Hematopoietic multipotent progenitor cell (in vitro differentiated cells): ENCODE measurements at regions not wholly inside any gene's neighbourhood (a gene's known extent, or its start where the extent isn't known, plus 50 kb on each side); places are given as distances from the start of the nearest gene placed in this dataset.

Source experiments
- DNase-seq, 3 donors: peaks; one replicate each; pipeline ENCODE4 v3.0.0-alpha.2; 2011 to 2015; ENCODE audit warnings: low read depth in 2 of 3, low spot score in 2 of 3

DNA sequence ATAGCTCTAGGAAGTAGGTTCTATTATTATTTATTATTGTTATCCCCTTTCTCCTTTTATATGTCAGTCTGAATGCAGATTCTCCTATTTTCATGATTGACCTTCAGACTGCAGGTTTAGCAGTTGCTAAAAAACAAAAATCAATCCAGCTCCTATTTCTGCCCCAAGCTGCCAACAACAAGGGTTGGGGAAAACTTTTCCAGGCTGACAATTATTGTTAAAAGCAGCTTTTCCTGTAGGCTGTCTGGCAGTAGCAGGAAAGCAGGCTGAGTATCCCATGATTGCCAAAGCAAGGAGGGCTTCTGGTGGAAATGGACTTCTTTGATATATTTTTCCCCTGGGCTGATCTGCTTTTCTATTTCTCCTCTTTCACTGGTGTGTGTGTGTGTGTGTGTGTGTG, 78.0 kb upstream of the CTLA4 start:
- DNase-seq: no peak

DNA sequence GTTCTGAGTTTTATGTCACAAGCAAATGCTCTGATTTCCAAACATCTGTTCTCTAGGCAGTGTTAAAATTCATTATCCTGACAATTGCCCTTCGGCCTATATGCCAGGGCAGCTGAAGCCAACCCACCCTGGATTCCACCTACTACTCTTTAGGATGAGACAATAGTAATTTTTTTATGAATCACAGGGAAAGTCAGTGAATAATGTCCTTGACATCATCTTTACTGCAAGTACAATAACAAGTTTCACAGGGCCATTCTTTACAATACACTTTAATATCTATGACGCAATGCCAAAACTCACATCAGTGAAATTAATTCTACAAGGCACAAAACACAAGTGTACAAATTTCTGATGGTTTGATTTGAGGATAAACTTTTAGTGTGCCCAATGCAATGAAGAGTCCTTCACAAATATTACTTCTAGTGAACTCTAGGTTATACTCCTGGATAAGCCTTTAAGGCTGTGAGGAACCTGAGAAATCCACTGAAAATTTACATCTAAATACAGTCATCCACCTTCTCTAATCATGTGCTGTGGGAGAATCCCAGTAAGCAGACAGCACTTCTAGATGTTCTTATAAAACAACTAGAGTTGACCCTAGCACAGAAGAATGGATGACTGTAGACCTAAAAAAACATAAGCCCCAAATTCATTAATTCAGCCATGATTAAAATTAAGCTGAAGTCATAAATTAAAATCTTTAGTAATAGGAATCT, 77.3 kb upstream of the CTLA4 start:
- no peak for DNase-seq

DNA sequence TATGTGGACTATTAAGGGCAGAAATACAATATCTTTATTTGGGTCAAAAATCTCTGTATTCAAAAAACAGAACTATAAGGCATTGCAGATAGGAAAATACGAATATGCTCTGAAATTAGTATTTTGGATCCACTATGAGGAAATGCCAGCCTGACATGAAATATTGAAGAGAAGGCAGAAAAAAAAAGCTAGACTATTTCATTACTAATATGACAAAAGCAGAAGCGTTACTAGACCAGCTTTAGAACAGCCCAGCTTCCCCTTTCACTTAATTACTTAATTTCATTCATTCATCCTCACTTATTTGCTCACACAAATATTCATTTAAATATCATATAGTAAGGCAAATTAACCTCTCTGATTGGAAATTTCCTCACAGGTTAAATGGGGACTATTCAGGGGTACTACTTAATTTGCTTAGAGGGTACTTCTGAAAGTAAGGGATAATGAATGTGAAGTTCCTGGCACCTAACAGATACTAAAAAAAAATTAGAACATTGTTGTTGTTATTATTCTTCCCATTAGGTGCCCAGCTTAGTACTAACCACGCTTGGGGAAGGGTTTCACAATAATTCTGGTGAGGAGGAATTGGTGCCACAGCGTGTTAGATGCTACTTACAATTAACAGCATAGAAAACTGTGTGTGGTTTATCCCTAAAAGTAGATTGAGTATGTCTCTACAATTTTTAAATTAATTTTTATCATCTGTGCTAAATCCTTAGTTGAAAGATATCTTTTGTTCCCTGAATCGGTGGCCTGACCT, 71.1 kb upstream of the CTLA4 start:
- DNase-seq: peak in 1 of 3 donors; percentile 46

DNA sequence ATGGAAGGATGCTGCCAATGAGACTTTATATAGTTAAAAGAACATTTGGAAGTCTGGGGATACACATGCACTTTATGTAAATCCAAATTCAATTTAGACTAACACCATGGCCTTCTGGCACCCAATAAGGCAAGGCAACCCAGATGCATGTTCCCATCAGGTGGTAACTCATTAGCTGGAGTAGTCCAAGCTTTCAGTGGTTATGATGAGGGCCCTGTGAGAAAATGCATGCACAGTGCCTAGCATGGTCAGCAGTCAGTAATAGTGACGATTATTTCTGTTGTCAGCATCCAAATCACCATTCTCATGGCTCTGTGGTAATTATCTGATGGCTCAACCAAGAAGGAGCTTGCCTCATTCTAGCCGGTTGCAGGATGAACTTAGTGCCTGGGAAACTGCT, 70.3 kb upstream of the CTLA4 start:
- no peak for DNase-seq

DNA sequence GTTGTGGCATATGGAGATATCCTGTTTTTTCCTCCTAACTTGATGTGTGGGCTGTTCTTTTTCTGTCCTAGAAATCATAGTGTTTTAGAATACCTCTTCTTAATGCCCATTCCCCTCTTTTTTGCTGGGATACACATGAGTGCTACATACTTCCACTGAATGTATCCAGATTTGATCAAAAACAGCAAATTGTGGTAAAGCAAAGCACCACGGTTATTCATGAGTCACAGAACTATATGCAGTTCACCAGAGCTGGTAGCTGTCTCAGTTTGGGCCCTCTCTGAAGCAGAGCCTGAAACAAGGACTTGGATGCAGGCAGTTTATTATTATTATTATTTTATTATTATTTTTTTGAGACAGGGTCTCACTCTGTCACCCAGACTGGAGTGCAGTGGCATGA, 69.9 kb upstream of the CTLA4 start:
- DNase-seq: no peak

DNA sequence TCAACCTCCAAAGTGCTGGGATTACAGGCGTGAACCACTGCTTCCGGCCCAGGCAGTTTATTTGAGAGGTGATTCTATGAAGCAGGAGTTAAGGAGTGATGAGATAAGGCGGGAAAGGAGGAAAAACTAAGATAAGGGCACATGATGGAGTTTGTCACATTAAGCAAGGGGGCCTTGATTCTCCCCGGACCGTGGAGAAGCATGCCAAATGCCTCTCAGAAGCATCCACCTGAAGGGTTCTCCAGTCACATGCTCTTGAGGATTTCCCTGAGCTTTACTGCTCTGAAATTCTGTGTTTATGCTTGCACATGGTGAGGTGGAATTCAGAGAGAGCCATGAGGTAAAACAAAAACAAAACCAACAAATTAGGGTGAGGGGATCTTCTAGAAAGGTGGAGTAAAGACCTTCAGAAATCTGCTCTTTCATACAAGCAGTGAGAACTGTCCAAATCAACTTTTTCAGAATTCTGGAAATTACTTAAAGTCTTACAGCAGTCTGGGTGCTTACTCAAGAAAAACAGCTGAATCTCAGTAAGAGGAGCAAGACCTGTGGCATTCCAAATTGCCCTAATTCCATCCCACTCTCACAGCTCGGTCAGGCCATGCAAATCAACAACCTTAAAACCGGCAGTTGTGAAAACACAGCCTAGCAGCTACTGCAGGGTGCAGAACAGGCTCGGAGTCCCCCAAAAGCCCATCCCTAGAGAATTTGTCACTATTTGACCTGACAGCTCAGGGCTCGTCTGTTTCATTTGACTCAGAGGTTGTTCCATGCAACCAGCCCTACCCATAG, 69.1 kb upstream of the CTLA4 start:
- no peak for DNase-seq

DNA sequence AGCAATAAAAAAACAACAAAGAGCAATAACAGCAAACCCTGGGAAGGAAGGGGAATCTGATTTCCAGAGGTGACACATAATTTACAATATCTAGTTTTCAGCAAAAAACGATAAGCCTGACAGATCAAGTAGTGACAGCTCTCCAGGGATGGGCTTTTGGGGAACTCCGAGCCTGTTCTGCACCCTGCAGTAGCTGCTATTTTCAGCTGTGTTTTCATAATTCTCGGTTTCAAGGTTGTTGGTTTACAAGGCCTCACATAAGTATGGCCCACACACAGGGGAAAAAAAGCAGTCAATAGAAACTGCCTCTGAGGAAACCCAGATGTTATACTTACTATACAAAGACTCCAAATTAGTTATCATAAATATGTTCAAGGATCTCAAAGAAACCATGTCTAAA, 67.7 kb upstream of the CTLA4 start:
- DNase-seq: no peak

DNA sequence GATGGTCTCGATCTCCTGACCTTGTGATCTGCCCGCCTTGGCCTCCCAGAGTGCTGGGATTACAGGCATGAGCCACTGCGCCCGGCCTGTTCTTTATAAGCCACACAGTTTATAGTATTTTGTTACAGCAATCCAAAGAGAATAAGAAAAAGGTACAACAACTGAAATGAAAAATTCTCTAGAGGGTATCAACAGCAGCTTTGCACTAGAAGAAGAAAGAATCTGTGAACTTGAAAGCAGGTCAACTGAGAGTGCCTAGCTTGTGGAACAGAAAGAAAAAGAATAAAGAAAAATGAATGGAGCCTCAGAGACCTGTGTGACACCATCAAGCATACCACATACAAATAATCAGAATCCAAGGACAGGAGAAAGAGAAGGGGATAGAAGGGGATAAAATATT, 66.8 kb upstream of the CTLA4 start:
- no peak for DNase-seq

DNA sequence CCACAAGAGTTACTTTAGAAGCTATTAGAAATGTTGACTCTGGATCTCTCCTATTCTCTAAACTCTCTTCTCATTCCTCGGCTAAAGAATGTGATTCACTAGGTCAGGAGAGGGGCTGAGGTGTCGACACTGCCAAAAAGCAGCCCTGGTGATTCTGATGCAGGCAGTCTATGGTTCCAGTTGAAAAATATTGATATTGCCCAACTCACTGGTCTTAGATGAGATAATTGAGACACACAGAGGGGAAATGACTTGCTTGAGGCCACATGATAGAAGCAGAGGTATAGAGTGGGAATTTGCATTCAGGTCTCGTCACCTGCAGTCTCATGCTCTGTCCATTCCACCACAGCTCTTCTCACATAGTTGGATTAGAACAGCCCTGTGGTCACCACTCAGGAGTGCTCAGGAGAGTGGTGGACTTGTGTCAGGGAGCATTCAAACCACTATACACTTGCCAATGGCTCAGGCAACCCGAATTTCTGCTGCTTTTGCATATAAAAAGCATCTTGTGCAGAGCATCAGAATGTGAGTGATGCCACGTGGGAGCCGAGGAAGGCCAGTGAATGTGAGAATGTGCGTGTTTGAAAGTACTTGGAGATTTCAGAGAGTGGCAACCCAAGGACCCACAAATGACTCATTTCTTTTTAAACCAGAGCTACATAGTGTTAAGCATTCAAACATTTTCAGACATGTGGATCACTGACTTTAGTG, 65.1 kb upstream of the CTLA4 start:
- no peak for DNase-seq

DNA sequence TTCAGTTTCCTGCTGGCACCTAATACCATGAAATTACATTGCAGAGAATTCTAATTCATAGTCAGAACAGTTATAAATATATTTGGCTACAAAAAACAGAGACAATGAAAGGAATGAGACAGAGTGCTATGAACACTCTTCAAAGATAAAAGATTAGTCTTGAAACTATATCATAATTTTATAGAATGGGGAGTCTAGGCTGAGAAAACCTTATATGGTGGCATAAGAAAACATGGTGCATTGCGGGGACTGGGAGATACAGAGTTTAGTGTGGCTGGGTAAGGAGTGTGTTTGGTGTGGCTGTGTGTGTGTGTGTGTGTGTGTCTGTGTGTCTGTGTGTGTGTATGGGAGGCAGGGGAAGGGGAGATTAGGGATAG, 64.5 kb upstream of the CTLA4 start:
- no peak for DNase-seq

DNA sequence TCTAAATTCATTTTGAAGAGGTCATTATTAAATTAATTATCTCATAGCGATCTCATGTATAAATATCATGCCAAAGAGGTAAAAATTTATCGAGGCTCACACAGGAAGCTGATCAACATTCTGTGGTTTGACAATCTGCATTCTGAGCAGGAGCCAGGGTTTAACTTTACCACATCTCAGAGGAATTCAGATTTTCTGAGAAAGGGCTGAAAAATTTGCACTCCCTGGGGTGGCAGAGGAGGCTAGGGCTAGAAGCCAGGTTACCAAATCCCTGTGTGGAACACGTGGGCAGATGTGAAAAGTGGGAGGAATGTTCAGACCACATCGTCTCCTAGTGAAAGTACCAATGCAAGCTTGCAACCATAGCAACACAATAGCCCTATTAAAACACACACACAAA, 63.5 kb upstream of the CTLA4 start:
- no peak for DNase-seq

DNA sequence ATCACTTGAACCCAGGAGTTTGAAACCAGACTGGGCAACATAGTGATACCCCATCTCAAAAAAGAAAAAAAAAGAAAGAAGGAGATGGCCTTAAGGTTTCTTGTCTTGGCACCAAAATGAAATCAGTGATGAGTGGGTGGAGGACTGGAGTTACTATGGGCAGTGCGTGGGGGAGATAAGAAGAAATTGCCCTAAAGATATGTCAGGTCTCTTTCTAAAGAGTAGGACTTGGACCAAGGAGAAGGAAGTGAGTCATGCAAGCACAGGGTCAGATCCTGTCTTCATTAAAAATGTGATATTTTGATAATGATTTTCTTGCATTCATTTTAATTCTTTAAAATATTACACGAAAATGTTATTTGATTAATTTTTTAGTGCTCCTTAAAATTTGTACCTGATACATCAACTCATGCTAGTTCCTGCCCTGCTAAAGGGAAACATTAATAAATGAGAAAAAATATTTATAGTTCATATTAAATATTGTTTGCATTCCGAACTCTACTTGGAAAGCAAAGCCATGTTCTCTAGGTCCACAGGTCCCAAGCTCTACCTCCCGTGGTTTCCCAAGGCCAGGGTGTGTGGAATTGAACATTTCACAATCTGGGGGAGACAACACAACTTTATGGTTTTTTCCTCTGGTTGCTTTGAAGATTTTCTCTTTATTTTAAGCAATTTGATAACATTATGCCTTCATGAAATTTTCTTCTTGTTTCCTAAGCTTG, 62.6 kb upstream of the CTLA4 start:
- DNase-seq: no peak

DNA sequence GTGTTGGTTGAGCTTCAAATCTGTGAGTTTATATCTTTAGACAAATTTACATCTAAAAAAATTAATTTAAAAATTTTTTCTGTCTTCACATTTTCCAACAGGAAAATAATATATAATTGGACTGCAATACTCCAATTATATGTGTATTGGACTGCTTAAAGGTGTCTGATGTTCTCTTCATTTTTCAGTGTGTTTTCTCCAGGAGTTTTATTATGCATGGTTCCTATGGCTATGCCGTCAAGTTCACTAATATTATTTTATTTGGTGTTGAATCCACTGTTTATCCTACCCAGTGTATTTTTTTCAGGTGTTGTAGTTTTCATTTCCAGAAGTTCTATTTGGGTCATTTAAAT, 62.1 kb upstream of the CTLA4 start:
- DNase-seq: no peak

DNA sequence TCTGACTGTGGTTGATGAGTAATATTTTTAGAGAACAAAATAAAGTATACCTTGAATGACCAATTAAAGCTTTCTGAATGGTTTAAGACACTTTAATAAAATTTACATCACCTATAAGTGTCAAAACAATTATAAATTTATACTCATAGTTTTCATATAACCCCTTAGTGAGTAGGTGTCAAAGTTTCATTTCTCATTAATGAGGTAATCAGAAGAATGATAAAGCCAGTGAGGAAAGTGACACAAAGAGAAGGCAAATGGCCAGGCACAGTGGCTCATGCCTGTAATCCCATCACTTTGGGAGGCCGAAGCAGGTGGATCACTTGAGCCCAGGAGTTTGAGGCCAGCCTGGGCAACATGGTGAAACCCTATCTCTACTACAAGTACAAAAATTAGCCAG, 60.8 kb upstream of the CTLA4 start:
- no peak for DNase-seq

DNA sequence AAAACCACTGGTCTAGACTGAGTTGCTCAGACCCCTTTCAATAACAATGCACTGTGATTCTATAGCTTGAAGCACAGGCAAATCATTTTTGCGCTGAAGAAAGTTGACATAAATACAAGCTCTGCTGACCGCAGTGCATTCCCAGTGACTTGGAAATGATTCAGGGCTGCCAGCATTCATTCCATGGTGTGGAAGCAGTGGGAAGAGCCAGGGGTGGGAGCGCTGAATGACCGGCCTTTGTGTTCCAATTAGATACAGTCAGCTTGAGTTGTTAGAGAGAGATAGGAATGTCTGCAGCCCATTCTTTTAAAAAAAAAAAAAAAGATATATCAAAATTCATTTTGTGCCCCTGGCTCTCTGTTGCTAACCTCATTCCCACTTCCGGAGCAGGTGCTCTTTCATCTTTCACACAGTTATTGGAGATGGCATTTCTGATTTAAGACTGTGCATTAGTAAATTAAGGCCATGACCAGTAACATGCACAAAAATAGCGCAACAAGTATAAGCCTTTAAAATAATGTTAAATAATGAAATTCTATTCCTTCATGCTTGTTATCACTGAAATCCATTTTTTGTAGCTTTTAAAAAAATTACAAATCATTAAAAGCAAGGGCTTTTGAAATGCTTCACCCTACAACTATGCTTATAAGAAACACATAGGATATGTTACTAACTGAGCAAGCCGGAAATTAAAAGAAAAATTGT, 59.4 kb upstream of the CTLA4 start:
- DNase-seq: no peak

DNA sequence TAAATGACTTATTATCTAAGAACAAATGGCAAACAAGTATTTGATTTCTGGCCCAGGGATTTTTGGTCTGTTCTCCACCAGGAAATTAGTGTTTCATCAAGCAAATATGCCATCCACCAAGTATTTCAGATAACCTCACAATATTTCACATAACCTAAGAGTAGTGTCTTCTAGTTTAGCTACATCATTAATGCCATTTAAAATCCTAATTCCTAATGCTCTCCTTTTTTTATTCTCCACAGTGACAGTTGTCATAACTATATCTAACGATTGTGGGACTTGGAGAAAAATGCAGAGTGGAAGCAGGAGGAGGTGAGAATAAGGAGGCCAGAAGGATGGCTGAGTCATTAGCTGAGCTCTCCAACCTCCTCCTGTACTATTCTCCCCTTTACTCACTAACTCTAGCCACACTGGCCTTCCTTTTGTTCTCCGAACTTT, 58.5 kb upstream of the CTLA4 start:
- no peak for DNase-seq

DNA sequence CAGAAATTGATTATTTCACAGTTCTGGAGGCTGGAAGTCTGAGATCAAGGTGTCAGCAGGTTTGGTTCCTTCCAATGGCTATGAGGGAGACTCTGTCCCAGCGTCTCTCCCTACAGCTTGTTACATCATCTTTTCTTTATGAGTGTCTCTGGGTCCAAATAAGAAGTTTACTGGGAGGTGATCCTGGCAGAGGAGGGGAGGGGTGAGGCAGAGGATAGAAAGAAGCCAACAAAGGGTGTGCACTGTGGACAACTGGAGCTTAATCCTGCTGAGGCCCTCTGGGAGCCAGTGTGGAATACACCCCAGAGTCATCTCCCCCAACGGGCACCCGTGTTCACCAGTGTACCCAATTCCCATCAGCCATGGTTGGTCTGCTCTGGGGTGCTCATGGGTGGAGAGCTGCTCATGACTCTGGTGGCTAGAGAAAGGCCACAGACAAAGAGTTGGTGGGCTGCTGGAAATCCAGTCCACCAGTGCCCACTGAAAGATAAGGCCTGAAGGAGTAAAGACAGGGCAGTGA, 57.5 kb upstream of the CTLA4 start:
- DNase-seq: no peak

DNA sequence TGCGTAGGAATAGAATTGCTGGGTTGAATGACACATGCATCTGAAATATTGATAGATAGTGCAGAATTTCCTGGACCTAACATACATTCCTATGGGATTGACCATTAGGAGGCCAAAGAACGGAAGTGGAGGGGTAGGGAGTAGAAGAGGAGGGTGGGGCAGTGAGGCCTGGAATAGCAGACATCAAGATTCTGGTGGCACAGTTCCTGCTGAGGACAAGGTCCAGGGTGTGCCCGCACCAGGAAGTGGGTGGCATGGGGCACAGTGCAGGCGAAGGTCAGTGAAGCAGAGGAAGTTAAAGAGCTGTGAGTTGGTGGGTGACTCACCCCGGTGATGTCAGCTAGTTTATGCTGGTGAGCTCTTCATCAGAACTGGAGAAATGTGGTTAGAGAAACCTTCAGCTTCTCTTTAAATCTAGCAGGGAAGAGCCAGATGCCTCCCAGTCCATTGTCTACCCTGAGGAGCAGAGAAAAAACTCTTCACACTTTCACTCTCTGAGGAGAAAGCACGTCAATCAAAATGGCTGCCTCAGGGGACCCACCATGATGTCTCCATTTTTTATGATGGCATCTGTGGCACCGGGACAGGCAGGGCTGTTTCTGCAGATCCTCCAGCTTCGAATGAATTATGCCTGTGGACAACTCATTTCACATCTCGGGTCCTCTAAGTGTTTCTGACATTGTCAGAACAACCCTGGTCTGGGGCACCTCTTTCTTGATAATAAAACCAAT, 55.9 kb upstream of the CTLA4 start:
- peak in 2 of 3 donors; percentile 65 to 67 for DNase-seq
